AG10803 (cell line): ENCODE measurements at regions not wholly inside any gene's neighbourhood (a gene's known extent, or its start where the extent isn't known, plus 50 kb on each side); places are given as distances from the start of the nearest gene placed in this dataset.

Source experiments
- DNase-seq: peaks from one replicate; pipeline ENCODE4 v3.0.0; 2010; ENCODE audit warnings: low read depth
- H3K4me3 ChIP-seq: 2 replicates; pipeline ENCODE4 v1.5.1; 2011; ENCODE audit warnings: mild to moderate bottlenecking, low read length, control low read depth
- TF ChIP-seq, protein P1 (sequence below): conservative IDR thresholded peaks from 2 replicates; pipeline ENCODE4 v1.5.1; 2011; ENCODE audit warnings: mild to moderate bottlenecking, low read length, control low read depth, inconsistent platforms

DNA sequence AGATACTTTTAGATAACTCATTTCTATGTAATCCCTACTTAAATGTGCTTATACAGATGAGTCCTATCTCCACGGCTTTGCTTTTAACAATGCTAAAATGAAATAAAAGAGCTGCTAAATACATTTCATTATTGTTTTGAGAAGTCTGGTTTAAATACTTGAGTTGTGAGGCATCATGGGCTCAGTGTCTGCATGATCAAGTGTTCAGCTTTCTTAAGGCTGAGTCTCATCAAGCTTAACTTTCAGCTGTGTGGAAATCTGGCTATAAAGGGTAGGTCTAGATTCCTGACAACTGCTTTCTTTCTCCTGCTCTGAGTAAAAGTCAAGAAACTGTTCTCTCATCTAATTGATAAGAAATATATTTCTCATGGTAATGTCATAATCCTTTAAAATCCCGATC lies 235.4 kb downstream of the FSCB start:
- DNase-seq, result no peak
- TF ChIP-seq, protein P1, sequence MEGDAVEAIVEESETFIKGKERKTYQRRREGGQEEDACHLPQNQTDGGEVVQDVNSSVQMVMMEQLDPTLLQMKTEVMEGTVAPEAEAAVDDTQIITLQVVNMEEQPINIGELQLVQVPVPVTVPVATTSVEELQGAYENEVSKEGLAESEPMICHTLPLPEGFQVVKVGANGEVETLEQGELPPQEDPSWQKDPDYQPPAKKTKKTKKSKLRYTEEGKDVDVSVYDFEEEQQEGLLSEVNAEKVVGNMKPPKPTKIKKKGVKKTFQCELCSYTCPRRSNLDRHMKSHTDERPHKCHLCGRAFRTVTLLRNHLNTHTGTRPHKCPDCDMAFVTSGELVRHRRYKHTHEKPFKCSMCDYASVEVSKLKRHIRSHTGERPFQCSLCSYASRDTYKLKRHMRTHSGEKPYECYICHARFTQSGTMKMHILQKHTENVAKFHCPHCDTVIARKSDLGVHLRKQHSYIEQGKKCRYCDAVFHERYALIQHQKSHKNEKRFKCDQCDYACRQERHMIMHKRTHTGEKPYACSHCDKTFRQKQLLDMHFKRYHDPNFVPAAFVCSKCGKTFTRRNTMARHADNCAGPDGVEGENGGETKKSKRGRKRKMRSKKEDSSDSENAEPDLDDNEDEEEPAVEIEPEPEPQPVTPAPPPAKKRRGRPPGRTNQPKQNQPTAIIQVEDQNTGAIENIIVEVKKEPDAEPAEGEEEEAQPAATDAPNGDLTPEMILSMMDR, result no peak
- no peak overlapping the region for H3K4me3 ChIP-seq

DNA sequence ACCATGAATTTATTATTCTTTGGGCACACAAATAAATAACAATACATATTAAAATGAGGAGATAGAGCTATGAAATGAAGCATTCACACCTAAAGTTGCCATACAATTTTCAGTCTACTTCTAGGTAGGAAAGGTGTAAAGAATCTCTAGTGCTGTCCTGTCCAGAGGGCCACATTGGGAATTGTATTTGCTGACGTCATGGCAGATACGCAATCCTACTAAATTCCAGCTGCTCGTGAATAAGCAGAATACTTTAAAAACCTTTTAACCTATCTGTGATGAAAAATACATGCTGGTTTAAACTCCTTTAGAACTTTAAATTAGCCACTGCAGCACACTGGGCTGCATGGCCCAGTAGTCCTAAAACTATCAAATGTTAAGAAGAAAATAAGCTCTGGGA lies 236.1 kb downstream of the FSCB start:
- H3K4me3 ChIP-seq, result no peak overlapping the region
- TF ChIP-seq, protein P1, result no peak
- no peak for DNase-seq

DNA sequence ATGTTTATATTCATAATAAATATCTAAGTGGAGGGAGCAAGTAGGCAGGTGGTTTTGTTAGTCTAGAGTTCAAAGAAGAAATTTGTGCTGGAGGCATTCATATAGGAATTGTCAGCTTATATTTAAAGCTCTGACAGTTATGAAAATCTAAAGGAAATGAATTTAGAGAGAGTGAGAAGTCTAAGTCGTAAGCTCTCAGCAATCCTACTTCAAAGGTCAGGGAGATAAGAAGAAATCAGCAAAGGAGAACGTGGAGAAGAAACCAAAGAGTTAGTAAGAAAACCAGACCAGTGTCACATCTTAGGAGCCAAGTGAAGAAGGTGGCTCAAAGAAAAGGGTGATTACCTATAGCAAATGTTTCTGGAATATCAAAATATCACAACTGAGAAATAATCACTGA lies 241.8 kb downstream of the FSCB start:
- DNase-seq, result no peak
- TF ChIP-seq, protein P1, result no peak
- no peak overlapping the region for H3K4me3 ChIP-seq

DNA sequence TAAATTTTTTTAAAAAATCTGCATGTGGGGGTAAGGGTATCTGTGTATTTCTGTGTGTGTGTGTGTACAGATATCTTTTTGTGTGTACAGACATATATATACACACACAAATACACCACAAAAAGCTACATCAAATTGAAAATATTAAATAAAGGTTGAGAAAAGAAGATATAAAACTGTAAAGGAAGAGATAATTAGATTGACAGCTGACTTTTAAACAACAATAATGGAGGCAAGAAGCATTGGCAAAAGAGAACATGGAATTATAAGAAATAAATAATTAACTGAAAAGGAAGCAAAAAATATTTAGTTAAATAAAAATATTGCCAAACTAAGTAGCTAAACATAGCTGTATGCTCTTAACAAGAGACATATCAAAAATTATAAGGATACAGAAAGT lies 291.4 kb downstream of the FSCB start:
- no peak overlapping the region for H3K4me3 ChIP-seq
- no peak for DNase-seq
- TF ChIP-seq, protein P1, result no peak

DNA sequence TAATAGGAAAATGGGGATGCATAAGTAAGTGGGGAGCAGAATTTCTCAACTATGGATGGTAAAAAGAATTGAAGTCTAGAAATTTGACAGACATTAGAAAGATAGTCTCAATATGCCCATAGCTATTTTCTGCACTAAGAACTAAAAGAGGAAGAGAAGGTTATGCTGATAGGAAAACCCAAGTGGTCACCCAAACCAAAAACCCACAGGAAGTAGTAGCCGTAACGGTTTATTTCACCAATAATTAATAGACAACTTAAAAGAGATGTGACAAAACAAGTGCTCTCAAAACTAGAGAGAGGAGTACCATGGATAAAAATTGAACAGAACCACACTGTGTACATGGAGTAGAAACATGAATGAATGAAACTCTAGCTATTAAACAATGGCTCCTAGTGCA lies 295.4 kb downstream of the FSCB start:
- no peak overlapping the region for H3K4me3 ChIP-seq
- no peak for DNase-seq
- TF ChIP-seq, protein P1, result no peak

DNA sequence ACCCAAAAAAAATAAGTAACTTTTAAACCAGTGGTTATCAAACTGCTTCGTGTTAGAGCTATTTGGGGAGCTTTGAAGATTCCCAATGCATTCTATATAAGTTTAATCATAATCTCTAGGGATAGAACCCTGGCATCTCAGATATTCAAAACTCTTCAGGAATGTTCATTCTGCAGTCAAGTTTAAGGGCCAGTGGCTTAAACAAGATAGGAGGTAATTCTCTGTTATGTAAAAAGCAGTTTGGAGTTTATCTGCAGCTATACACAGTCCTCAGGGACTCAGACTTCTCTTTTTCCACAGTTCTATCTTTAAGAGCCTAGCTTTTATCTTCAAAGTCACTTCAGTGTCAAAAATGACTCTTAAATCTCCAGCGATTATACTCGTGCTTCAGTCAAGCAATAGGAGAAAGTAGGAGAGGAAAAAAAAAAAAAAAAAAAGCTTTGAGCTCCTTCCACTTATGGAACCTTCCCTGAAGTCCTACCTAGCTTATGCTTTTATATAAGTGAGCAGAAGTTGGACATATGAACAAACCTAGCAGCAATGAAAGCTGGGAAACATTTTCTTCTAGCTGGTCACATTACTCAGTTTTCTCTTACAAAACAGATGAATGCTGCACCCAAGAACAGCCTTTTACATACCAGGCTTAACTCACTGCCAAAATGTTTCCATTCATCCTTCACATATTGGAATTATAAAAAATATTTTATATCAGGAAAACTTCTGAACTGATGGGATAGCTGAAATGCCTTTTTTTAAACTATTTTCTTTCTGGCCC lies 302.8 kb downstream of the FSCB start:
- H3K4me3 ChIP-seq, result no peak overlapping the region
- DNase-seq, result no peak
- TF ChIP-seq, protein P1, result no peak

DNA sequence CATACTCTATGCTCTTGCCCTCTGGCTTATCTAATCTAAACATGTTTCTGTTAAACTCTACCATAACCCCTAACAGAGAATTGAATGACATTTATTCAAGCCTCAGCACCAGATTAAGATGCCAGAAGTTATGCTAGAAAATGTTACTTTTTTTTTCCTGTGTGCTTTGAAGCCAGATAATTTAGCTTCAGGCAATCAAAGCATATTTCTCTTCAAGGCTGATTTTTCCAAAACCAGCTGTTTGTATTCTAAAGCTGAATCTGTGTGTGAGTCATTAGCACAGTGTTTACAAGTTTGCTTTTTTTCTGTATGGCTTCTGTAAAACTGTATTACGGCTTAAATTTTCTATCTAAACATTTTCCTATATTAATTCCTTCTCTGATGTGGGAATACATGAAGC lies 326.1 kb downstream of the FSCB start:
- no peak overlapping the region for H3K4me3 ChIP-seq
- DNase-seq, result no peak
- TF ChIP-seq, protein P1, result no peak
